Activated CD8-positive, alpha-beta T cell treated with anti-CD3 and anti-CD28 coated beads for 36 hours (primary cell): ENCODE measurements at regions not wholly inside any gene's neighbourhood (a gene's known extent, or its start where the extent isn't known, plus 50 kb on each side); places are given as distances from the start of the nearest gene placed in this dataset.
"Not testable (repeated sequence)": the region's sequence is repeated elsewhere in the genome, so short reads cannot be mapped to it uniquely, and the experiment has no call there.

Source experiments
- ATAC-seq: fragments of 200-7000 bp; cut with Tn5 transposase; one replicate; pipeline ENCODE4 v1.10.0; 2021; ENCODE audit warnings: mild to moderate bottlenecking, moderate library complexity
- CTCF ChIA-PET: fragments of 350-600 bp; sonication (Branson Sonifier 250); formaldehyde crosslinking; loops from one replicate; lab custom pipeline; 2021; ENCODE audit warnings: antibody characterized with exemption; lab: Charles Lee
- POLR2A ChIA-PET: fragments of 350-600 bp; sonication (Branson Sonifier 250); formaldehyde crosslinking; loops from one replicate; lab custom pipeline; 2021; ENCODE audit warnings: antibody characterized with exemption; lab: Charles Lee
- DNase-seq: peaks from one replicate; pipeline ENCODE4 v3.0.0-alpha.2; 2020
- H3K27ac Mint-ChIP-seq: one replicate; pipeline ENCODE4 v1.8.0; 2021; ENCODE audit warnings: mild to moderate bottlenecking, mixed read lengths
- H3K27me3 Mint-ChIP-seq: one replicate; pipeline ENCODE4 v1.8.0; 2021; ENCODE audit warnings: mixed read lengths
- H3K36me3 Mint-ChIP-seq: one replicate; pipeline ENCODE4 v1.8.0; 2021; ENCODE audit warnings: low read depth, mixed read lengths
- H3K4me1 Mint-ChIP-seq: one replicate; pipeline ENCODE4 v1.8.0; 2021; ENCODE audit warnings: low read depth, mixed read lengths
- H3K4me3 Mint-ChIP-seq: one replicate; pipeline ENCODE4 v1.8.0; 2021; ENCODE audit warnings: mild to moderate bottlenecking, moderate library complexity, mixed read lengths
- H3K9me3 Mint-ChIP-seq: one replicate; pipeline ENCODE4 v1.8.0; 2021; ENCODE audit warnings: mixed read lengths
- intact Hi-C: fragments of 100-400 bp; cut with micrococcal nuclease; formaldehyde crosslinking; loops from one replicate; pipeline ENCODE4 v1.10.0; 2022
- TF ChIP-seq, protein P1 (sequence below): fragments of 200-600 bp; IDR thresholded peaks from one replicate; pipeline ENCODE4 v1.8.0; 2022; ENCODE audit warnings: antibody characterized with exemption, mild to moderate bottlenecking

DNA sequence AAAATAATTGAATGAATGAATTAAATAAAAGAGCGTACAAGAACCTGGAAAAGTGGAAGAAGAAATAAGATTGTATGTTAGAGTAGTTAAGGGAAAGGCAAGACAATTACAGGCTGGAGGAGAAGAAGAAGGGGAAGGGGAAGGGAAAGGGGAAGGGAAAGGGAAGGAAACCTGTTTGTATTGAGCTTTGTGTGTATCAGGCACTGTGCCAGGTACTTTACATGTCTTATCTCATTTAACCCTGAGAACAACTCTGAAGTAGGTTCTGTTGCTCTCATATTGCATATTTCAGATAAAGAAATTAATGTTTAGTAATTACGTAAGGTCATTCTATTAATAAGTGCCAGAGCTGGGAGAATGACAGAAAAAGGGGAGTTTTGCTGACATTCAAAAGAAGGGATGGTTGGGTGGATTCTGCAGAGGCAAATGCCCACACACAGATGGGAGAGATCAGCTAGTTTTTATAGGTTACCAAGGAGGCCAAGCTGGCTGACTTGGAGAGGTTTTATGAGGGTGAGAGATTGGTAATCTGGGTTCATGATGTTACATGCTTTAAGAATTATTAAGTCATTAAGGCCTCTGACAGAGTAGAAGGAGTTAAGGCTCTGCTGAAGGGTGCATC, 92.3 kb upstream of the LCORL start:
- H3K4me1 Mint-ChIP-seq = no peaks in the 10 kb centered on the region
- no peaks in the 10 kb centered on the region for H3K9me3 Mint-ChIP-seq
- POLR2A ChIA-PET = no interaction called here
- peaks cover 15% of the 10 kb centered on the region for H3K27me3 Mint-ChIP-seq
- ATAC-seq (no peak), DNase-seq (no peak)
- CTCF ChIA-PET = no interaction called here
- H3K36me3 Mint-ChIP-seq = no peaks in the 10 kb centered on the region
- TF ChIP-seq, protein P1, sequence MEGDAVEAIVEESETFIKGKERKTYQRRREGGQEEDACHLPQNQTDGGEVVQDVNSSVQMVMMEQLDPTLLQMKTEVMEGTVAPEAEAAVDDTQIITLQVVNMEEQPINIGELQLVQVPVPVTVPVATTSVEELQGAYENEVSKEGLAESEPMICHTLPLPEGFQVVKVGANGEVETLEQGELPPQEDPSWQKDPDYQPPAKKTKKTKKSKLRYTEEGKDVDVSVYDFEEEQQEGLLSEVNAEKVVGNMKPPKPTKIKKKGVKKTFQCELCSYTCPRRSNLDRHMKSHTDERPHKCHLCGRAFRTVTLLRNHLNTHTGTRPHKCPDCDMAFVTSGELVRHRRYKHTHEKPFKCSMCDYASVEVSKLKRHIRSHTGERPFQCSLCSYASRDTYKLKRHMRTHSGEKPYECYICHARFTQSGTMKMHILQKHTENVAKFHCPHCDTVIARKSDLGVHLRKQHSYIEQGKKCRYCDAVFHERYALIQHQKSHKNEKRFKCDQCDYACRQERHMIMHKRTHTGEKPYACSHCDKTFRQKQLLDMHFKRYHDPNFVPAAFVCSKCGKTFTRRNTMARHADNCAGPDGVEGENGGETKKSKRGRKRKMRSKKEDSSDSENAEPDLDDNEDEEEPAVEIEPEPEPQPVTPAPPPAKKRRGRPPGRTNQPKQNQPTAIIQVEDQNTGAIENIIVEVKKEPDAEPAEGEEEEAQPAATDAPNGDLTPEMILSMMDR = no peak
- H3K4me3 Mint-ChIP-seq = no peak overlapping the region
- no peak overlapping the region for H3K27ac Mint-ChIP-seq
- intact Hi-C loops = no loop called here

DNA sequence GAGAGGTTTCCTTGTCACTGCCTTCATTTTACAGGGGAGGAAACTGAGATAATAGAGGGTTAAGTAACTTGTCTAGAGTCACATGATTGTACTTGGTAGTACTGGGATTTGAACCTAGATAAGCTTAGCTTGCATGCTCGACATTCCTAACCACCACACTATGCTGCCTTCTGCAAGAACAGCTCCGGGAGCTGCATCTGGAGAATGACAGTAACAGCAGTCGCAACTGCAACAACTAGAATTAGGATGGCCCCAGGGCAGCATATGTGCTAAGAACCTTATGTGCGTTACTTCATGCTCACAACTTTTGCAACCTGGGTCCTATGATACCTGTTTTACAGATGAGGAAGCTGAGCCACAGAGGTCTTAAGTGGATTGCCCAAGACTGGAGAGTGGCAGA, 89.5 kb upstream of the LCORL start:
- intact Hi-C loops = no loop called here
- ChIA-PET POLR2A (no interaction called here), CTCF (no interaction called here)
- Mint-ChIP-seq H3K4me1 (no peaks in the 10 kb centered on the region), H3K27ac (no peak overlapping the region), H3K9me3 (no peaks in the 10 kb centered on the region), H3K4me3 (no peak overlapping the region), H3K27me3 (peaks cover 15% of the 10 kb centered on the region), H3K36me3 (no peaks in the 10 kb centered on the region)
- DNase-seq (no peak), ATAC-seq (no peak)
- TF ChIP-seq, protein P1 = no peak

DNA sequence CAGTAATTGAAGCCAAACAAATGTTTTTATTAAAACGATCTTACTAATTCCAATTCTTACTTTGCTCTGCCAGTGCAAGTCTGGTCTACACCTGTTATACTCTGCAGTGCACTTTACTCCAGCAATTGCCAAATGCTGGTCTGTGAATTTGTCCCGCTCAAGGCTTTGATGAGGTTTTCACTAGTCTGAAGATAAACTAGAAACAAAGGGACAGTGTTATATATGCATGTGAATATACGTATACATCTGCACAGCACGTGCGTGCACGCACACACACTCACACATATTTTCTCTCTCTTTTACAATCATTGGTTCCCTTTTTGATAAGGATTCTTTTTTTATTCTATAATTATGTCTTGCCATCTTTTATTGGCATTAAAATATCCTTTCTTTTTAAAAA, 88.5 kb upstream of the LCORL start:
- H3K27me3 Mint-ChIP-seq = peaks cover 15% of the 10 kb centered on the region
- H3K4me1 Mint-ChIP-seq = peaks cover under 1% of the 10 kb centered on the region
- ATAC-seq (no peak), DNase-seq (no peak)
- TF ChIP-seq, protein P1 = no peak
- no peak overlapping the region for H3K27ac Mint-ChIP-seq
- ChIA-PET CTCF (no interaction called here), POLR2A (no interaction called here)
- intact Hi-C loops = no loop called here
- no peaks in the 10 kb centered on the region for H3K36me3 Mint-ChIP-seq
- H3K9me3 Mint-ChIP-seq = no peaks in the 10 kb centered on the region
- no peak overlapping the region for H3K4me3 Mint-ChIP-seq

DNA sequence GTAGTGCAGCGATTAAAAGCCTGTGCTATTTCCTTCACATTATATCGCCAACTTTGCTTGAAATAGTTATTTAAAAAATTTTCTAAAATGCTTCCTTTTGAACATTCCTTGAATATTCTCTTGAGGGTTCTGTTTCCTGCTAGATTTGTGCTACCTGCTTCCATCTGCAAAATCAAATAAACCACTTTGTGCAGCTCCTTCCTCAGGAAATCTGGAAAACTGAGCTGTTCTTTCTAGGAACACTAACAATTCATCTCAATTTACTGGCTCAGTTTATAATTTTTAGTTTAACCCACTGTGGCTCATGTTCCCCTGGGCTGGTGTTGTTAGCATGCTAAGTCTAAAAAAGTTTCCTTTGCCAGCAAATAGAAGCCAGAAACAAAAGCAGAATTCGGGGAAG, 88.1 kb upstream of the LCORL start:
- H3K36me3 Mint-ChIP-seq = no peaks in the 10 kb centered on the region
- intact Hi-C loops = no loop called here
- peaks cover 2% of the 10 kb centered on the region for H3K4me1 Mint-ChIP-seq
- CTCF ChIA-PET = no interaction called here
- no peak for ATAC-seq
- TF ChIP-seq, protein P1 = no peak
- no peak overlapping the region for H3K27ac Mint-ChIP-seq
- H3K9me3 Mint-ChIP-seq = no peaks in the 10 kb centered on the region
- no peak overlapping the region for H3K4me3 Mint-ChIP-seq
- DNase-seq = no peak
- H3K27me3 Mint-ChIP-seq = peaks cover 11% of the 10 kb centered on the region
- POLR2A ChIA-PET = no interaction called here

DNA sequence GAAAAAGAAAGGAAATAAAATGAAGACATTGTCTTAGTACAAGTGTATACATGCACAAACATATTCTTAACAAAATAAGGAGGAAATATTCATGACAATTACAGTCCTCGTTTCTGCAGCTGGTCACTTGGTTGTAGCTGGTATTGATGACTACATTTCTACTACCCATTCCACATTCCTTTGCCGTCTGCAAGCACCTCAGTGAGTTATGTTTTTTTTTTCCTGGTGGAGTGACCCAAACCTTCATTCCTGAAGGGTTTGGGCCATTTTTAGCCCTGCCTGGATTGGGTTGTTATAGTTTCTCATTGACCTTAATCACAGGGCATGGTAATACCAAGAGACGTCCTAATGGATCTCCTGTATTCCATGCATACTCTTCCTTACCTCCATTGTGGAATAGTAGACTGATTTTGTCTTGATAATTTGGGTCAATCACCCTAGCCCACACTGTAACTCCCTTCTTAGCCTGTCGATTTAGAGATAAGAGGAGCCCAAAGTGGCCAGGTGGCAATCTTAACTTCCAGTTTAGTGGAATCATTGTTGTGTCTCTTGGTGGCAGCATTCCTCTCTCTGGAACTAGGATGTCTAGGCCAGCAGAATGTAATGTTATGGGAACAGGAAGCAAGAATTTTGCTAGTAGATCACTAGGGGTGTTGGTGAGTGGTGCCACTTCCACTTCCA, 86.4 kb upstream of the LCORL start:
- intact Hi-C loops, H3K27ac Mint-ChIP-seq: not testable (repeated sequence)
- peaks cover 15% of the 10 kb centered on the region for H3K27me3 Mint-ChIP-seq

More for the DNA sequence above, 86.4 kb upstream of the LCORL start:
- H3K36me3 Mint-ChIP-seq, H3K4me3 Mint-ChIP-seq, CTCF ChIA-PET, H3K9me3 Mint-ChIP-seq, DNase-seq, H3K4me1 Mint-ChIP-seq, ATAC-seq, POLR2A ChIA-PET: not testable (repeated sequence)
